ENCODE measurements at regions not wholly inside any gene's neighbourhood (a gene's known extent, or its start where the extent isn't known, plus 50 kb on each side); places are given as distances from the start of the nearest gene placed in this dataset.

DNA sequence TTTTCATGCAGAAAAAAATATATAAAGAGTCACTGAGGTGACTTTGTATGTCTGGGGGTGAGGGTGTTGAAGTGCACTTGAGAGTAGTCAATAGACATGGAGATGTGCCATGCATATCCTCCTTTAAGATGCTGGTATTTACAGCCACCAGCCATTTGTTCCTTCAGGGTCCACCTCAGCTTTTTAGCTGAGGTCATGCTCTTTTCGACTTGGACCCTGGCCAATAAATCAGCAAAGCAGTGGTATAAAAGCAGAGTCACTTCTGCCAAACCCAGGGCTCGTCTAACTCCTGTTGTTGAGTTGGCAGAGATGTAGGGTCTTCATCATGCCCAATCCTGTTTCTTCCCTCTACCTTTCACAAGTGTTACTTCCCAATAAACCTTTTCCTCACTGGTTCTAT lies 75.1 kb upstream of the OSTN start:
- no peaks in the 10 kb centered on the region for H3F3A ChIP-seq (ENCODE audit: insufficient read depth, low read length)
- no peak overlapping the region for H3K4me2 ChIP-seq (ENCODE audit: low read length)
- no peak overlapping the region for H3K4me3 ChIP-seq (ENCODE audit: low read depth, low read length, poor library complexity, severe bottlenecking)
- TF ChIP-seq EZH2 (IDR thresholded peaks at IDR 0.05; ENCODE audit: borderline replicate concordance, low read length), result no peak
- H3K27me3 ChIP-seq (ENCODE audit: insufficient read depth, low read length), result no peaks in the 10 kb centered on the region
- H3K4me1 ChIP-seq (ENCODE audit: insufficient read depth, low read length, severe bottlenecking), result no peaks in the 10 kb centered on the region
- H3K9me3 ChIP-seq (ENCODE audit: low read length), result no peaks in the 10 kb centered on the region
- no peaks in the 10 kb centered on the region for H3K9me2 ChIP-seq (ENCODE audit: low read depth, low read length)
- H3K9ac ChIP-seq (ENCODE audit: low read length), result no peak overlapping the region
- H3K79me2 ChIP-seq (ENCODE audit: insufficient read depth, low read length), result no peaks in the 10 kb centered on the region
- no peak overlapping the region for H3K27ac ChIP-seq (ENCODE audit: low read depth, low read length, poor library complexity, severe bottlenecking)
- H2AFZ ChIP-seq (ENCODE audit: low read length), result no peak overlapping the region
- no peaks in the 10 kb centered on the region for H3K36me3 ChIP-seq (ENCODE audit: insufficient read depth, low read length)
- H4K20me1 ChIP-seq (ENCODE audit: insufficient read depth, low read length), result no peaks in the 10 kb centered on the region

DNA sequence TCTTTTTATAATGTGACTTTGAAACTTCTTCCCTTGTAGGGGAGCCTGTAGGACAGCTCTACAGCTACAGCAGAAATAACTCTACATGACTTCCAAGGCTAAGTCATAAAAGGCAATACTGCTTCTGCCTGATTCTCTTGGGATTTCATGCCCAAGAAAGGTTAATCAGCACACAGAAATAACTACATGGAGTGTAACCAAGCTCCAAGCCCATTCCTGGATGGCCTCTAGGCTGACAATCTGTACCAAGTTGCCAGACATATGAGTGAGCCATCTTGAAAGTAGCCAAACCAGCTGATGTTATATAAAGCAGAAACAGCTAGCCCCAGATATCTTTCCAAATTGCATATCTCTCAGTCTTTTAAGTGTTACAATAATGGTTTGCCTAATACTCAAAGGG lies 75.8 kb upstream of the OSTN start:
- Histone ChIP-seq H3K4me2 (ENCODE audit: low read length) (no peak overlapping the region), H2AFZ (ENCODE audit: low read length) (no peak overlapping the region), H3K9ac (ENCODE audit: low read length) (no peak overlapping the region), H3F3A (ENCODE audit: insufficient read depth, low read length) (no peaks in the 10 kb centered on the region), H3K4me1 (ENCODE audit: insufficient read depth, low read length, severe bottlenecking) (no peaks in the 10 kb centered on the region), H3K27me3 (ENCODE audit: insufficient read depth, low read length) (no peaks in the 10 kb centered on the region), H4K20me1 (ENCODE audit: insufficient read depth, low read length) (no peaks in the 10 kb centered on the region), H3K9me2 (ENCODE audit: low read depth, low read length) (no peaks in the 10 kb centered on the region), H3K36me3 (ENCODE audit: insufficient read depth, low read length) (no peaks in the 10 kb centered on the region), H3K4me3 (ENCODE audit: low read depth, low read length, poor library complexity, severe bottlenecking) (no peak overlapping the region), H3K9me3 (ENCODE audit: low read length) (no peaks in the 10 kb centered on the region), H3K79me2 (ENCODE audit: insufficient read depth, low read length) (no peaks in the 10 kb centered on the region), H3K27ac (ENCODE audit: low read depth, low read length, poor library complexity, severe bottlenecking) (no peak overlapping the region)
- TF ChIP-seq EZH2 (IDR thresholded peaks at IDR 0.05; ENCODE audit: borderline replicate concordance, low read length), result no peak
- TF ChIP-seq, protein P1, sequence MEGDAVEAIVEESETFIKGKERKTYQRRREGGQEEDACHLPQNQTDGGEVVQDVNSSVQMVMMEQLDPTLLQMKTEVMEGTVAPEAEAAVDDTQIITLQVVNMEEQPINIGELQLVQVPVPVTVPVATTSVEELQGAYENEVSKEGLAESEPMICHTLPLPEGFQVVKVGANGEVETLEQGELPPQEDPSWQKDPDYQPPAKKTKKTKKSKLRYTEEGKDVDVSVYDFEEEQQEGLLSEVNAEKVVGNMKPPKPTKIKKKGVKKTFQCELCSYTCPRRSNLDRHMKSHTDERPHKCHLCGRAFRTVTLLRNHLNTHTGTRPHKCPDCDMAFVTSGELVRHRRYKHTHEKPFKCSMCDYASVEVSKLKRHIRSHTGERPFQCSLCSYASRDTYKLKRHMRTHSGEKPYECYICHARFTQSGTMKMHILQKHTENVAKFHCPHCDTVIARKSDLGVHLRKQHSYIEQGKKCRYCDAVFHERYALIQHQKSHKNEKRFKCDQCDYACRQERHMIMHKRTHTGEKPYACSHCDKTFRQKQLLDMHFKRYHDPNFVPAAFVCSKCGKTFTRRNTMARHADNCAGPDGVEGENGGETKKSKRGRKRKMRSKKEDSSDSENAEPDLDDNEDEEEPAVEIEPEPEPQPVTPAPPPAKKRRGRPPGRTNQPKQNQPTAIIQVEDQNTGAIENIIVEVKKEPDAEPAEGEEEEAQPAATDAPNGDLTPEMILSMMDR (IDR thresholded peaks at IDR 0.05; ENCODE audit: low read length), result no peak

DNA sequence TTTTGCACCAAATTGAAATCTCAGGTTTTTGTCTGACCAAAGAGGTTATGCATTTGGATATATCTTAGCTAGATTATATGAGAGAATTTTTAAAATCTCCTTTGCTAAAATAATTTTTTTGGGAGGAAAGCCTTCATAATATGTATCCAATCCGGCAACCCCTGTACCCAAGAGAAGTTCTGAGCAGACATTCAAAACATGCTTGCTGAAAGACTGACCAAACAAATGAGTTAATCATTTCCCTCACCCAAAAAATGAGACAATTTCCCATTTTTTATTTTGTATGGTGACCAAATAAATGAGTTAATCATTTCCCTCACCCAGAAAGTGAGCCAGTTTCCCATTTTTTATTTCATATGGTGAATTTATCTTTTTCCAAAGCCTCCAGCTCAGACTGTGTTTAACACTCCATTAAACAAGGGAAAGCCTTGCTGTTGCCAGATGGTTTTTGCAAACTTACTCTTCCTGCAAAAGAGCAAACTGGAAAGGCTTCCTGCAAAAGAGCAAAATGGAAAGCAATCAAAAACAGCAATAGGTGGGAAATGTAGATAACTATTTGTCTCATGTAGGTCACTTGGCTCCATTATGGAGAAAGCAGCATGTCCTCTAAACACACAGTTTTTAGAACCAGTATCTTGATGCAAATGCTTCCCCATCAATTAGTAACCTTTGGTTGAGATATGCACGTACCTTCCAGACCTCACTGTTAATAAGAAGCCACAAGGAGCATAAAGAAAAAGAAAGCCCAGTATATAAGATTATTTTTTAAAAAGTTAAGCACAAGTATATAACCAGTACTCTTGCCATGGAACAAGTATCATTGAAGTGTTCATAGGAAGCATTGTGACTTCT lies 78.4 kb upstream of the OSTN start:
- H2AFZ ChIP-seq (ENCODE audit: low read length), result no peak overlapping the region
- H3K4me3 ChIP-seq (ENCODE audit: low read depth, low read length, poor library complexity, severe bottlenecking), result no peak overlapping the region
- H3K27ac ChIP-seq (ENCODE audit: low read depth, low read length, poor library complexity, severe bottlenecking), result no peak overlapping the region
- H3K9ac ChIP-seq (ENCODE audit: low read length), result no peak overlapping the region
- H4K20me1 ChIP-seq (ENCODE audit: insufficient read depth, low read length), result no peaks in the 10 kb centered on the region
- H3K4me1 ChIP-seq (ENCODE audit: insufficient read depth, low read length, severe bottlenecking), result no peaks in the 10 kb centered on the region
- TF ChIP-seq EZH2 (IDR thresholded peaks at IDR 0.05; ENCODE audit: borderline replicate concordance, low read length), result no peak
- no peaks in the 10 kb centered on the region for H3K79me2 ChIP-seq (ENCODE audit: insufficient read depth, low read length)
- no peaks in the 10 kb centered on the region for H3F3A ChIP-seq (ENCODE audit: insufficient read depth, low read length)
- H3K4me2 ChIP-seq (ENCODE audit: low read length), result no peak overlapping the region
- no peaks in the 10 kb centered on the region for H3K9me2 ChIP-seq (ENCODE audit: low read depth, low read length)
- H3K36me3 ChIP-seq (ENCODE audit: insufficient read depth, low read length), result no peaks in the 10 kb centered on the region
- H3K9me3 ChIP-seq (ENCODE audit: low read length), result no peaks in the 10 kb centered on the region
- H3K27me3 ChIP-seq (ENCODE audit: insufficient read depth, low read length), result no peaks in the 10 kb centered on the region

DNA sequence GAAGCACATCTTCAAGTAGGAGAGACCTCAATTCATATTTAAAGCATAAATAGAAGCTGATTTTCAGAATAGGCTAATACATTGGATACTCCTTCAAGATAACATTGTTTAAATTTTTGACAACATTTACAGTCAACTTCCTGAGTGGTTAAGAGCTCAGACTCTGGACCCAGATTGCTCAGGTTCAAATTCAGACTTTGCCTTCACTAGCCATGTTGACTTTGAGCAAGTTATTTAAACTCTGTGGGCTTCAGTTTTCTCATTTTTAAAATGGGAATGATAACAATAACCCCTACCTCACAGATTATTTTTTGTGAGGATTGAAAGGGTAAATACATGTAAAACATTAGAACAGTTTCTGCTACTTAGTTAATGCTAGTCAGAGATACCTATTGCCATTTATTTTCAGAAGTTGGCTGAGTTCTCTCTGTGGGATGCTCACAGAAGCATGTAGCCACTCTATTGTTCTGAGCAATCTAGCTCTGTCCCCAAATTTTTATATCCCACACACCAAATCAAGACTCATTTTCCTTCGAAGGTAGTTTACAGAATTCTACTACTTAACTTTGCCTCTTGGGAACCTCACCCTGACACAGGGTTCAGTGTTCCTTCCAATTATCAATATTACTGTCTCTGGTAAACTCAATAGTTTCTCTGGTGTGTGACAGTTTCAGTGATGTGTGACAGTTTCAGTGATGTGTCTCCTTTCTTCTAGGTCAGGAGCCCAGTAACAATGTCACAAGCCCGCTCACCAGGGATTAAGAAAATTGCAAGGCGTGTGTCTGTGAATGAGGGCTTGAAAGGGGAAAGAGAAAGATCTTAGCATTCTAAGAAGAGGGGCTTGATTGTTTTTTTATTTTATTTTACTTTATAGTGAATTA lies 79.4 kb upstream of the OSTN start:
- no peaks in the 10 kb centered on the region for H3F3A ChIP-seq (ENCODE audit: insufficient read depth, low read length)
- no peaks in the 10 kb centered on the region for H3K4me1 ChIP-seq (ENCODE audit: insufficient read depth, low read length, severe bottlenecking)
- no peak overlapping the region for H3K4me2 ChIP-seq (ENCODE audit: low read length)
- H3K79me2 ChIP-seq (ENCODE audit: insufficient read depth, low read length), result no peaks in the 10 kb centered on the region
- H3K9me3 ChIP-seq (ENCODE audit: low read length), result no peaks in the 10 kb centered on the region
- no peaks in the 10 kb centered on the region for H3K9me2 ChIP-seq (ENCODE audit: low read depth, low read length)
- H3K27me3 ChIP-seq (ENCODE audit: insufficient read depth, low read length), result no peaks in the 10 kb centered on the region
- H4K20me1 ChIP-seq (ENCODE audit: insufficient read depth, low read length), result no peaks in the 10 kb centered on the region
- H3K36me3 ChIP-seq (ENCODE audit: insufficient read depth, low read length), result no peaks in the 10 kb centered on the region
- no peak overlapping the region for H2AFZ ChIP-seq (ENCODE audit: low read length)
- H3K9ac ChIP-seq (ENCODE audit: low read length), result no peak overlapping the region
- TF ChIP-seq, protein P1 (IDR thresholded peaks at IDR 0.05; ENCODE audit: low read length), result no peak
- TF ChIP-seq EZH2 (IDR thresholded peaks at IDR 0.05; ENCODE audit: borderline replicate concordance, low read length), result no peak
- no peak overlapping the region for H3K27ac ChIP-seq (ENCODE audit: low read depth, low read length, poor library complexity, severe bottlenecking)
- no peak overlapping the region for H3K4me3 ChIP-seq (ENCODE audit: low read depth, low read length, poor library complexity, severe bottlenecking)
